A673 (cell line): ENCODE measurements at regions not wholly inside any gene's neighbourhood (a gene's known extent, or its start where the extent isn't known, plus 50 kb on each side); places are given as distances from the start of the nearest gene placed in this dataset.

Experiments
- BruUV-seq: library from RNA; stranded (reverse); fragments of 400-500 nt; replicated peaks from 2 replicates; lab custom pipeline; 2021; lab: Mats Ljungman, UMichigan
- CTCF ChIA-PET: fragments of 300-600 bp; sonication (Branson Sonifier 250); formaldehyde crosslinking; loops from one replicate; lab custom pipeline; 2022; ENCODE audit warnings: antibody characterized with exemption; lab: Charles Lee
- POLR2A ChIA-PET: fragments of 300-600 bp; sonication (Branson Sonifier 250); formaldehyde crosslinking; loops from one replicate; lab custom pipeline; 2022; ENCODE audit warnings: antibody characterized with exemption; ENCODE audit not compliant: low non-redundant PET; lab: Charles Lee
- DNase-seq: peaks from one replicate; pipeline ENCODE4 v3.0.0-alpha.2; 2015; ENCODE audit warnings: low spot score
- H3K27ac ChIP-seq: fragments of 200-600 bp; sonication (generic); 2 replicates; pipeline ENCODE4 v1.5.1; 2016; ENCODE audit warnings: mixed run types, low read depth, mild to moderate bottlenecking, mixed read lengths, antibody characterized with exemption, low read length; ENCODE audit not compliant: poor library complexity, severe bottlenecking
- H3K27me3 ChIP-seq: fragments of 200-600 bp; sonication (generic); replicated peaks from 2 replicates; pipeline ENCODE4 v1.6.1; 2017; ENCODE audit warnings: mixed run types, low read depth, mild to moderate bottlenecking, mixed read lengths, antibody characterized with exemption, low read length; ENCODE audit not compliant: insufficient read depth, poor library complexity
- H3K36me3 ChIP-seq: fragments of 200-600 bp; sonication (generic); 2 replicates; pipeline ENCODE4 v1.6.1; 2016; ENCODE audit warnings: mixed run types, mild to moderate bottlenecking, mixed read lengths, antibody characterized with exemption, low read length; ENCODE audit not compliant: insufficient read depth, poor library complexity, severe bottlenecking
- H3K4me1 ChIP-seq: fragments of 200-600 bp; sonication (generic); 2 replicates; pipeline ENCODE4 v1.6.1; 2017; ENCODE audit warnings: mixed run types, mild to moderate bottlenecking, mixed read lengths, antibody characterized with exemption, low read length; ENCODE audit not compliant: insufficient read depth, poor library complexity, severe bottlenecking
- H3K4me3 ChIP-seq: fragments of 200-600 bp; sonication (generic); 2 replicates; pipeline ENCODE4 v1.5.1; 2016; ENCODE audit warnings: low read depth, mixed run types, mild to moderate bottlenecking, mixed read lengths, low read length; ENCODE audit not compliant: poor library complexity, severe bottlenecking
- H3K9me3 ChIP-seq: fragments of 200-600 bp; sonication (generic); 2 replicates; pipeline ENCODE4 v1.6.1; 2016; ENCODE audit warnings: mixed run types, low read depth, mild to moderate bottlenecking, mixed read lengths, antibody characterized with exemption, low read length; ENCODE audit not compliant: poor library complexity, severe bottlenecking
- EZH2 ChIP-seq: fragments of 200-600 bp; sonication (generic); IDR thresholded peaks from 2 replicates; pipeline ENCODE4 v1.6.1; 2017; ENCODE audit warnings: borderline replicate concordance, low read depth, mild to moderate bottlenecking, mixed read lengths, antibody characterized with exemption, low read length; ENCODE audit not compliant: poor library complexity, severe bottlenecking
- intact Hi-C: fragments of 100-400 bp; cut with micrococcal nuclease; formaldehyde crosslinking; loops from one replicate; pipeline ENCODE4 v1.10.0; 2022; ENCODE audit not compliant: unreplicated experiment
- TF ChIP-seq, protein P1 (sequence below): fragments of 300-800, 200-600 bp; sonication (generic); conservative IDR thresholded peaks from 2 replicates; pipeline ENCODE4 v1.5.1; 2017; ENCODE audit warnings: low read depth, mild to moderate bottlenecking, antibody characterized with exemption, low read length, moderate library complexity, mixed read lengths

DNA sequence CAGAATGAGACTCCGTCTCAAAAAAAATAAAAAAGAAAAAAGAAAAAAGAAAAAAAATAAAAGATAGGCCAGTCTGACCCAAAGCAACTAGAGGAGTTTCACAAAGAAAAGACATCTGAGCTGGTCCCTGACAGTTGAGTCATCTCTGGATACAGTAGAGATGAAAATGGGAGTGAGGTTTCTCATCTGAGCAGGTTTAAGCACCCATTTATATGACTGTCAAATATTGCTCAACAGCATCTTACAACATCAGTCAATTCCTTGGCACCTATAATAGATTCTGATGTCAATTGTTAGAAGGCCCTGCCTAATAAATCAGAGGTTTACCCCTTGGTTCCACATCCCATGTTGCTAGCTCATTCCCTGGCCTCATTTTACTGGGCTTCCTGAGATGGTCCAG is 490.5 kb downstream of the MAGEE1 start:
- Histone ChIP-seq H3K9me3 (no peaks in the 10 kb centered on the region), H3K27ac (no peak overlapping the region), H3K4me3 (no peak overlapping the region), H3K27me3 (no peaks in the 10 kb centered on the region), H3K4me1 (no peaks in the 10 kb centered on the region), H3K36me3 (no peaks in the 10 kb centered on the region)
- no peak for DNase-seq
- intact Hi-C loops: no loop called here
- POLR2A ChIA-PET: no interaction called here
- CTCF ChIA-PET: no interaction called here
- no TSS peak for BruUV-seq
- TF ChIP-seq EZH2: no peak
- TF ChIP-seq, protein P1, sequence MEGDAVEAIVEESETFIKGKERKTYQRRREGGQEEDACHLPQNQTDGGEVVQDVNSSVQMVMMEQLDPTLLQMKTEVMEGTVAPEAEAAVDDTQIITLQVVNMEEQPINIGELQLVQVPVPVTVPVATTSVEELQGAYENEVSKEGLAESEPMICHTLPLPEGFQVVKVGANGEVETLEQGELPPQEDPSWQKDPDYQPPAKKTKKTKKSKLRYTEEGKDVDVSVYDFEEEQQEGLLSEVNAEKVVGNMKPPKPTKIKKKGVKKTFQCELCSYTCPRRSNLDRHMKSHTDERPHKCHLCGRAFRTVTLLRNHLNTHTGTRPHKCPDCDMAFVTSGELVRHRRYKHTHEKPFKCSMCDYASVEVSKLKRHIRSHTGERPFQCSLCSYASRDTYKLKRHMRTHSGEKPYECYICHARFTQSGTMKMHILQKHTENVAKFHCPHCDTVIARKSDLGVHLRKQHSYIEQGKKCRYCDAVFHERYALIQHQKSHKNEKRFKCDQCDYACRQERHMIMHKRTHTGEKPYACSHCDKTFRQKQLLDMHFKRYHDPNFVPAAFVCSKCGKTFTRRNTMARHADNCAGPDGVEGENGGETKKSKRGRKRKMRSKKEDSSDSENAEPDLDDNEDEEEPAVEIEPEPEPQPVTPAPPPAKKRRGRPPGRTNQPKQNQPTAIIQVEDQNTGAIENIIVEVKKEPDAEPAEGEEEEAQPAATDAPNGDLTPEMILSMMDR: no peak

DNA sequence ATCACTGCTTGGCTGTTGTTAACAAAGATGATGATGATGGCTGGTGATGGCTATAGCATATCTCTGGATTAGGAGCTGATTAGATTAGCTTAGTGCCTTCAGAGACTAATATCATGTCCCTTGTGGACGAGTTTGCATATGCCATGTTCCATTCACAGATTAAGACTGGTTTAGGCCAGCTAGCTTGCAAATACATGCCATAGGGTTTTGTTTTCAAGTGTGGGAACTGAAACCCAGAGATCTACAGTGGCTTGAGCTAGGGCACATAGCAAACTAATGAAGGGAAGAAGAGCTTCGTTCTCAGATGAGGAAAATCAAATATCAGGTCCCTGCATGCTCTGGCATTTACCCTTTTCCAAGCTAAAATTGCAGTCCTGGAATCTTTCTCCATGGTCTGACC is 492.3 kb downstream of the MAGEE1 start:
- intact Hi-C loops: no loop called here
- ChIA-PET POLR2A (no interaction called here), CTCF (no interaction called here)
- H3K27ac ChIP-seq: no peak overlapping the region
- H3K36me3 ChIP-seq: no peaks in the 10 kb centered on the region
- H3K4me1 ChIP-seq: no peaks in the 10 kb centered on the region
- H3K9me3 ChIP-seq: peaks cover 6% of the 10 kb centered on the region
- H3K27me3 ChIP-seq: no peaks in the 10 kb centered on the region
- BruUV-seq: no TSS peak
- TF ChIP-seq, protein P1: no peak
- no peak for TF ChIP-seq EZH2
- H3K4me3 ChIP-seq: no peak overlapping the region
- no peak for DNase-seq

DNA sequence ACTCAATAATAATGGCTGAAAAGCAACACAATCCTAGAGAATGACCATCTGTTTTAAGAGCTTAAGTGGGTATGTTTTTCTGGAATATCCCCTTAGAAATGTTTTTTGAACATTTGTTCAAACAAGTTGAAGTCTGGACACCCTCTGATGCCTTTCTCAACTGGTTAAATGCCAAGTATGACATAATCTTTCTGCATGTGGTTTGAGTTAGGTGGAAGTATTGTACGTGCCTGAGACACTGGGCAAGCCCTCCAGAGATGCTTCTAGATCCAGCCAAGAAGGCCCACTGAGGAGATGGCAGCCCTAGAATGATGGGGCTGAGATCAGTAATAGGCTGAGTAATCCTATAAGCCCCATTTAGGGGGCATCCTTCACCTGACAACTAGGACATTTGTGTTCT is 493.1 kb downstream of the MAGEE1 start:
- ChIA-PET POLR2A (no interaction called here), CTCF (no interaction called here)
- no TSS peak for BruUV-seq
- H3K9me3 ChIP-seq: peaks cover 6% of the 10 kb centered on the region
- no peaks in the 10 kb centered on the region for H3K27me3 ChIP-seq
- H3K4me3 ChIP-seq: no peak overlapping the region
- no peak for DNase-seq
- no peaks in the 10 kb centered on the region for H3K4me1 ChIP-seq
- TF ChIP-seq, protein P1: no peak
- TF ChIP-seq EZH2: no peak
- H3K36me3 ChIP-seq: no peaks in the 10 kb centered on the region
- H3K27ac ChIP-seq: no peak overlapping the region
- intact Hi-C loops: no loop called here
